Body of pancreas (tissue), 4 donors: ENCODE measurements at regions not wholly inside any gene's neighbourhood (a gene's known extent, or its start where the extent isn't known, plus 50 kb on each side); places are given as distances from the start of the nearest gene placed in this dataset.
"Not testable (repeated sequence)": the region's sequence is repeated elsewhere in the genome, so short reads cannot be mapped to it uniquely, and the experiment has no call there.

ENCODE experiments used
- ATAC-seq: fragments of 150-250 bp; one replicate; pipeline ENCODE4 v1.9.1; 2016
- DNase-seq, 4 donors: peaks; one replicate each; pipeline ENCODE4 v3.0.0-alpha.2; 2019
- H3K27ac ChIP-seq, 4 donors: fragments of 200-600 bp; sonication (generic); 1 replicate in 3 of 4; 2 replicates in 1 of 4; pipeline versions ENCODE4 v1.5.1 to v1.6.1; 2016 to 2019; ENCODE audit warnings: mild to moderate bottlenecking in 1 of 4, mixed read lengths in 1 of 4, moderate library complexity in 1 of 4
- H3K27me3 ChIP-seq, 2 donors: fragments of 200-600 bp; sonication (generic); one replicate each; pipeline ENCODE4 v1.6.0; 2016; ENCODE audit warnings: mild to moderate bottlenecking in 1 of 2
- H3K36me3 ChIP-seq, 2 donors: fragments of 200-600 bp; sonication (generic); replicated peaks in 1 of 2; 2 replicates each; pipeline ENCODE4 v1.5.1; 2016; ENCODE audit warnings: low read depth in 2 of 2; ENCODE audit not compliant: insufficient read depth in 1 of 2
- H3K4me1 ChIP-seq: fragments of 200-600 bp; sonication (generic); one replicate; pipeline ENCODE4 v1.6.0; 2016
- H3K4me3 ChIP-seq, 2 donors: fragments of 200-600 bp; sonication (generic); 1 replicate in 1 of 2; 2 replicates in 1 of 2; pipeline ENCODE4 v1.5.1; 2016 to 2019
- H3K9me3 ChIP-seq, 3 donors: fragments of 200-600 bp; sonication (generic); 1 replicate in 2 of 3; 2 replicates in 1 of 3; pipeline ENCODE4 v1.5.1; 2016
- POLR2A ChIP-seq, 3 donors: fragments of 450-650 bp; IDR thresholded peaks; one replicate each; pipeline ENCODE4 v1.6.1; 2016; ENCODE audit warnings: antibody characterized with exemption in 3 of 3, mild to moderate bottlenecking in 2 of 3
- WGBS, 2 donors: methylation state at CpG; one replicate each; pipeline ENCODE4 v1.1.5; 2017; 5-methylcytosine and 5-hydroxymethylcytosine counted together
- intact Hi-C: fragments of 100-400 bp; cut with DNase I; formaldehyde crosslinking; loops from one replicate; pipeline ENCODE4 v1.15.1; 2023
- TF ChIP-seq, protein P1 (sequence below), 7 experiments: fragments of 450-650 bp in 4 of 7; fragments of 200-600 bp in 3 of 7; sonication (generic) in 3 of 7; IDR thresholded peaks; one replicate each; pipeline ENCODE4 v1.5.1; 2016 to 2019; ENCODE audit warnings: antibody characterized with exemption in 7 of 7

DNA sequence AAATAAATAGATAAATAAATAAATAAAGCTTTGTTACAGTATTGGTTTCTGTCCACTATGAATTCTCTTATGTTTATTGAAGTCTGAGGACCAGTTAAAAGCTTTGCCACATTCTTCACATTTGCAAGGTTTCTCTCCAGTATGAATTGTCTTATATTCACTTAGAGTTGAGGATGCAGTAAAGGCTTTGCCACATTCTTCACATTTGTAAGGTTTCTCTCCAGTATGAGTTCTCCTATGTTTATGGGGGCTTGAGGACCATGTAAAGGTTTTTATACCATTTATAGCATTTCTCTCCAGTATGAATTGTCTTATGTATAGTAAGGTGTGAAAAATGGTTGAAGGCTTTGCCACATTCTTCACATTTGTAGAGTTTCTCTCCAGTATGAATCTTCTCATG, 168.3 kb downstream of the ZNF737 start:
- no peak for DNase-seq

DNA sequence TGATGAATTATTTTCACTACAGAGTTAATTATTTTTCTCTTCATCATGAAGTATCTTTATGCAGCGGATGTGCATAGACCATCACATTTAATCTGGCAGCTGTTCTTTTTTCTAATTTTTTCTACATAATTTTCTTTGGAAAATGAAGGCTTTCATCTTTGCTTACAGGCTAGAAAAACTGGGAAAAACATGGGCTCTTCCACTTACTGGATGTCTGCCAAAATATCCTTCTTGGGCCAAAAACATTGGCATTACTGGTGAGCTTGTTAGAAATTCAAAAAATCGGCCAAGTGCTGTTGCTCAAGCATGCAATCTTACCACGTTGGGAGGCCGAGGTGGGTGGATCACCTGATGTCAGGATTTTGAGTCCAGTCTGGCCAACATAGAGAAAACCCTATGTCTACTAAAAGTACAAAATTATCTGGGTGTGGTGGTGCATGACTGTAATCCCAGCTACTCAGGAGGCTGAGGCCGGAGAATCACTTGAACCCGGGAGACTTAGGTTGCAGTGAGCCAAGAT, 176.8 kb downstream of the ZNF737 start:
- Histone ChIP-seq H3K4me3 (no peak overlapping the region), H3K27ac (no peak overlapping the region), H3K27me3 (no peaks in the 10 kb centered on the region), H3K4me1 (no peaks in the 10 kb centered on the region), H3K36me3 (no peaks in the 10 kb centered on the region), H3K9me3 (peaks cover 0 to 11% (median 2%) of the 10 kb centered on the region in 3 donors)
- TF ChIP-seq, protein P1, sequence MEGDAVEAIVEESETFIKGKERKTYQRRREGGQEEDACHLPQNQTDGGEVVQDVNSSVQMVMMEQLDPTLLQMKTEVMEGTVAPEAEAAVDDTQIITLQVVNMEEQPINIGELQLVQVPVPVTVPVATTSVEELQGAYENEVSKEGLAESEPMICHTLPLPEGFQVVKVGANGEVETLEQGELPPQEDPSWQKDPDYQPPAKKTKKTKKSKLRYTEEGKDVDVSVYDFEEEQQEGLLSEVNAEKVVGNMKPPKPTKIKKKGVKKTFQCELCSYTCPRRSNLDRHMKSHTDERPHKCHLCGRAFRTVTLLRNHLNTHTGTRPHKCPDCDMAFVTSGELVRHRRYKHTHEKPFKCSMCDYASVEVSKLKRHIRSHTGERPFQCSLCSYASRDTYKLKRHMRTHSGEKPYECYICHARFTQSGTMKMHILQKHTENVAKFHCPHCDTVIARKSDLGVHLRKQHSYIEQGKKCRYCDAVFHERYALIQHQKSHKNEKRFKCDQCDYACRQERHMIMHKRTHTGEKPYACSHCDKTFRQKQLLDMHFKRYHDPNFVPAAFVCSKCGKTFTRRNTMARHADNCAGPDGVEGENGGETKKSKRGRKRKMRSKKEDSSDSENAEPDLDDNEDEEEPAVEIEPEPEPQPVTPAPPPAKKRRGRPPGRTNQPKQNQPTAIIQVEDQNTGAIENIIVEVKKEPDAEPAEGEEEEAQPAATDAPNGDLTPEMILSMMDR (IDR thresholded peaks at IDR 0.05), result no peak
- no peak for TF ChIP-seq POLR2A (IDR thresholded peaks at IDR 0.05)
- intact Hi-C loops, result no loop called here
- DNase-seq (no peak), ATAC-seq (no peak)
- WGBS, 2 donors, result 56 to 71% methylated on average over 6 of the region's 6 CpGs

More for the DNA sequence above, 168.3 kb downstream of the ZNF737 start:
- TF ChIP-seq, protein P1 (IDR thresholded peaks at IDR 0.05), result no peak
- TF ChIP-seq POLR2A (IDR thresholded peaks at IDR 0.05), result no peak
- Histone ChIP-seq H3K27ac (no peak overlapping the region), H3K4me1 (no peaks in the 10 kb centered on the region), H3K9me3 (peaks cover 0 to 45% (median 0%) of the 10 kb centered on the region in 3 donors), H3K36me3 (no peaks in the 10 kb centered on the region), H3K4me3 (no peak overlapping the region), H3K27me3 (no peaks in the 10 kb centered on the region)
- intact Hi-C loops, result no loop called here
- ATAC-seq, result no peak

DNA sequence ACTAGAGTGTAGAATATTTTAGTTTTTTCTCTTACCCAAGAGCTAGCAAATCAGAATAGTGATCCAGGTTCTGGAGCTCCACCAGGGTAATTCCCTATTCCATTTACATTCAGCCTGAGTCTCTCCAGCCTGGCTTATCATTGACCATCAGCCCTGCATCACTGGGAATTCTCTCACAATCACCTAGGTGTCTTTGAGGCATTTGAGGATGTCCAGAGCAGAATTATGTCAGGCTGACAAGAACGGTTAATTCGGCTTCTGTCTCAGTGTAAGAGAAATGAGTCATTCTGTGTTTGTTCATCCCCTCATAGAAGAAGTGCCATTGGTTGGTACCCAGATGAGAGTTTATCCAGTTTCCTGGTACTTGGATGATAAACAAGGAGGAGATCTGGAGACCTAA, 180.5 kb downstream of the ZNF737 start:
- Histone ChIP-seq H3K36me3 (no peaks in the 10 kb centered on the region), H3K9me3 (no peaks in the 10 kb centered on the region), H3K4me3 (no peak overlapping the region), H3K4me1 (no peaks in the 10 kb centered on the region), H3K27ac (no peak overlapping the region), H3K27me3 (no peaks in the 10 kb centered on the region)
- no peak for ATAC-seq
- TF ChIP-seq, protein P1 (IDR thresholded peaks at IDR 0.05), result no peak
- no peak for TF ChIP-seq POLR2A (IDR thresholded peaks at IDR 0.05)
- no peak for DNase-seq
- intact Hi-C loops, result no loop called here
- 40 to 64% methylated on average over 2 of the region's 2 CpGs for WGBS, 2 donors

DNA sequence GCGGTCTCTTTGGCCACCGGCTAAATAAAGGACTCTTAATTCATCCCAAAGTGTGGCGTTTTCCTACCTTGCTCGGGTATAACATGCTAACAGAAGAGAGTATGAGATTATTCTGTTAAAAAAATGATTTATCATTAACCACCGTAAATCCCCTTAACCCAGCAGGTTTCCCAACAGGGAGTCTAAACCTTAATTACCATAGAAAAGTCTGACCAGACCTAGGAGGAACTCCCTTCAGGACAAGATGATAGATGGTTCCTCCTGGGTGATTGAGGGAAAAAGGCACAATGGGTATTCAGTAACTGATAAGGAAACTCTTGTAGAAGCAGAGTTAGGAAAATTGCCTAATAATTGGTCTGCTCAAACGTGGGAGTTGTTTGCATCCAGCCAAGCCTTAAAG, 193.7 kb downstream of the ZNF737 start:
- 15 to 26% methylated on average over 6 of the region's 6 CpGs for WGBS, 2 donors

GRCh38 chr19:20371304-20371703, 194.3 kb downstream of the ZNF737 start:
- H3K4me3 ChIP-seq, H3K9me3 ChIP-seq, H3K4me1 ChIP-seq, DNase-seq, H3K27ac ChIP-seq, H3K36me3 ChIP-seq, intact Hi-C loops, H3K27me3 ChIP-seq, ATAC-seq: not testable (repeated sequence)
- 59 to 66% methylated on average over 5 to 6 of the region's 6 CpGs for WGBS, 2 donors

More for the DNA sequence above, 193.7 kb downstream of the ZNF737 start:
- peaks cover 7% of the 10 kb centered on the region for H3K4me1 ChIP-seq
- DNase-seq (no peak), ATAC-seq (no peak)
- intact Hi-C loops, result no loop called here
- no peaks in the 10 kb centered on the region for H3K9me3 ChIP-seq
- H3K4me3 ChIP-seq, result no peak overlapping the region
- no peaks in the 10 kb centered on the region for H3K36me3 ChIP-seq
- H3K27me3 ChIP-seq, result no peaks in the 10 kb centered on the region
- H3K27ac ChIP-seq, result no peak overlapping the region
- no peak for TF ChIP-seq POLR2A (IDR thresholded peaks at IDR 0.05)
- TF ChIP-seq, protein P1 (IDR thresholded peaks at IDR 0.05), result no peak
